H1 (cell line): ENCODE measurements at regions not wholly inside any gene's neighbourhood (a gene's known extent, or its start where the extent isn't known, plus 50 kb on each side); places are given as distances from the start of the nearest gene placed in this dataset.

Experiments used
- CTCF ChIA-PET: fragments of 300-600 bp; sonication (Branson Sonifier 250); formaldehyde crosslinking; loops from one replicate; lab custom pipeline; 2021; ENCODE audit not compliant: partially characterized antibody; lab: Charles Lee
- POLR2A ChIA-PET: fragments of 300-600 bp; sonication (Branson Sonifier 250); formaldehyde crosslinking; loops from one replicate; lab custom pipeline; 2021; ENCODE audit warnings: inconsistent platforms; ENCODE audit not compliant: partially characterized antibody; lab: Charles Lee
- DNase-seq, 2 experiments: peaks; one replicate each; pipeline versions ENCODE4 v3.0.0 to v3.0.0-alpha.2; 2010 to 2022; ENCODE audit warnings: low spot score in 2 of 2, low read depth in 1 of 2, mixed read lengths in 1 of 2
- FAIRE-seq: peaks from 2 replicates; lab custom pipeline; 2011; peaks lifted over from hg19 to GRCh38; lab: Jason Lieb, UNC
- H2AFZ ChIP-seq: 2 replicates; pipeline ENCODE4 v1.8.1; 2012; ENCODE audit warnings: low read length, inconsistent platforms
- H2AK5ac ChIP-seq: 2 replicates; pipeline ENCODE4 v1.6.1; 2013; ENCODE audit warnings: low read depth, low read length
- H2BK120ac ChIP-seq: replicated peaks from 2 replicates; pipeline ENCODE3; 2013; ENCODE audit warnings: low read depth, low read length, inconsistent platforms
- H2BK12ac ChIP-seq: 2 replicates; pipeline ENCODE4 v1.6.1; 2013; ENCODE audit warnings: low read depth, low read length
- H2BK15ac ChIP-seq: 2 replicates; pipeline ENCODE4 v1.6.1; 2013; ENCODE audit warnings: low read length
- H2BK20ac ChIP-seq: 2 replicates; pipeline ENCODE4 v1.6.1; 2013; ENCODE audit warnings: low read length
- H2BK5ac ChIP-seq: 2 replicates; pipeline ENCODE4 v1.6.1; 2013; ENCODE audit warnings: low read depth, low read length
- H3K14ac ChIP-seq: 2 replicates; pipeline ENCODE4 v1.6.1; 2013; ENCODE audit warnings: inconsistent platforms; ENCODE audit not compliant: insufficient read length
- H3K18ac ChIP-seq: 2 replicates; pipeline ENCODE4 v1.6.1; 2013; ENCODE audit warnings: low read length; ENCODE audit errors: extremely low read depth
- H3K23ac ChIP-seq: 2 replicates; pipeline ENCODE4 v1.6.1; 2013; ENCODE audit warnings: inconsistent platforms; ENCODE audit not compliant: insufficient read length
- H3K23me2 ChIP-seq: 2 replicates; pipeline ENCODE4 v1.6.1; 2013; ENCODE audit warnings: low read depth, low read length
- H3K27ac ChIP-seq: 2 replicates; pipeline ENCODE4 v1.6.1; 2011; ENCODE audit warnings: low read depth, low read length, inconsistent platforms
- H3K27me3 ChIP-seq, 4 experiments: replicated peaks in 1 of 4; 1 replicate in 1 of 4; 2 replicates in 3 of 4; pipeline versions ENCODE4 v1.6.1 to v1.8.1; 2011 to 2013; ENCODE audit warnings: low read length in 3 of 4, mild to moderate bottlenecking in 3 of 4, inconsistent platforms in 2 of 4, mixed read lengths in 2 of 4, moderate library complexity in 1 of 4; ENCODE audit not compliant: control insufficient read depth in 3 of 4, insufficient read depth in 3 of 4; ENCODE audit errors: extremely low read depth in 1 of 4
- H3K36me3 ChIP-seq, 4 experiments: 2 replicates each; pipeline versions ENCODE4 v1.6.1 to v1.8.1; 2011 to 2013; ENCODE audit warnings: mild to moderate bottlenecking in 4 of 4, low read length in 3 of 4, moderate library complexity in 2 of 4, control low read depth in 1 of 4, inconsistent platforms in 1 of 4; ENCODE audit not compliant: insufficient read depth in 4 of 4, control insufficient read depth in 2 of 4
- H3K4ac ChIP-seq: replicated peaks from 2 replicates; pipeline ENCODE3; 2013; ENCODE audit warnings: low read length, low read depth, mixed read lengths, inconsistent platforms; ENCODE audit not compliant: insufficient read length
- H3K4me1 ChIP-seq, 4 experiments: replicated peaks in 1 of 4; 1 replicate in 1 of 4; 2 replicates in 3 of 4; pipeline versions ENCODE4 v1.6.1 to v1.8.1; 2011 to 2013; ENCODE audit warnings: low read length in 3 of 4, inconsistent platforms in 2 of 4, mixed read lengths in 1 of 4; ENCODE audit not compliant: insufficient read depth in 4 of 4, control insufficient read depth in 3 of 4
- H3K4me2 ChIP-seq, 2 experiments: 2 replicates each; pipeline versions ENCODE4 v1.6.1 to v1.8.1; 2011 to 2013; ENCODE audit warnings: low read depth in 2 of 2, low read length in 2 of 2, control low read depth in 1 of 2, inconsistent platforms in 1 of 2, mild to moderate bottlenecking in 1 of 2; ENCODE audit not compliant: insufficient read depth in 1 of 2
- H3K4me3 ChIP-seq, 4 experiments: fragments of 200-600, 300-600 bp in 1 of 4; sonication (generic), shearing (Covaris generic), sonication (Bioruptor Twin) in 1 of 4; 2 replicates each; pipeline versions ENCODE4 v1.5.1 to v1.8.1; 2011 to 2016; ENCODE audit warnings: low read length in 4 of 4, low read depth in 3 of 4, control low read depth in 2 of 4, inconsistent platforms in 2 of 4, mild to moderate bottlenecking in 2 of 4, mixed read lengths in 1 of 4, moderate library complexity in 1 of 4; ENCODE audit not compliant: insufficient read depth in 2 of 4; ENCODE audit errors: extremely low read depth in 1 of 4
- H3K56ac ChIP-seq: replicated peaks from 2 replicates; pipeline ENCODE3; 2013; ENCODE audit warnings: low read depth, mild to moderate bottlenecking, mixed read lengths, low read length, inconsistent platforms; ENCODE audit not compliant: insufficient read length
- H3K79me1 ChIP-seq: 2 replicates; pipeline ENCODE4 v1.6.1; 2013; ENCODE audit warnings: low read depth, low read length, control low read depth
- H3K79me2 ChIP-seq, 2 experiments: 2 replicates each; pipeline versions ENCODE4 v1.6.1 to v1.8.1; 2012 to 2013; ENCODE audit warnings: low read length in 2 of 2, mild to moderate bottlenecking in 2 of 2, inconsistent platforms in 1 of 2; ENCODE audit not compliant: insufficient read depth in 2 of 2, control insufficient read depth in 1 of 2
- H3K9ac ChIP-seq, 4 experiments: replicated peaks in 1 of 4; 1 replicate in 1 of 4; 2 replicates in 3 of 4; pipeline versions ENCODE4 v1.6.1 to v1.8.1; 2011 to 2013; ENCODE audit warnings: low read depth in 3 of 4, low read length in 3 of 4, control low read depth in 2 of 4, mild to moderate bottlenecking in 2 of 4, moderate library complexity in 2 of 4, inconsistent platforms in 1 of 4; ENCODE audit errors: extremely low read depth in 1 of 4
- H3K9me3 ChIP-seq, 2 experiments: 2 replicates each; pipeline versions ENCODE4 v1.6.1 to v1.8.1; 2012 to 2013; ENCODE audit warnings: mild to moderate bottlenecking in 2 of 2, moderate library complexity in 2 of 2, control low read depth in 1 of 2, inconsistent platforms in 1 of 2, low read depth in 1 of 2, low read length in 1 of 2, mixed read lengths in 1 of 2; ENCODE audit not compliant: insufficient read depth in 2 of 2
- H4K20me1 ChIP-seq, 2 experiments: replicated peaks in 1 of 2; 2 replicates each; pipeline versions ENCODE3 to v1.8.1; 2011 to 2013; ENCODE audit warnings: inconsistent platforms in 2 of 2, low read length in 2 of 2, mild to moderate bottlenecking in 1 of 2; ENCODE audit not compliant: insufficient read depth in 2 of 2, control insufficient read depth in 1 of 2
- H4K5ac ChIP-seq: 2 replicates; pipeline ENCODE4 v1.6.1; 2013; ENCODE audit warnings: low read length, low read depth, mixed read lengths, inconsistent platforms; ENCODE audit not compliant: insufficient read length
- H4K8ac ChIP-seq: 2 replicates; pipeline ENCODE4 v1.8.0; 2013; ENCODE audit warnings: mild to moderate bottlenecking, moderate library complexity, low read length, inconsistent platforms; ENCODE audit not compliant: insufficient read depth; ENCODE audit errors: extremely low read depth
- H4K91ac ChIP-seq: replicated peaks from 2 replicates; pipeline ENCODE3; 2013; ENCODE audit warnings: low read length, mixed read lengths, inconsistent platforms; ENCODE audit not compliant: insufficient read length
- ATF3 ChIP-seq: IDR thresholded peaks from 2 replicates; pipeline ENCODE4 v1.6.1; 2011; ENCODE audit warnings: low read depth, mild to moderate bottlenecking, low read length; ENCODE audit not compliant: insufficient read depth
- CBX8 ChIP-seq: fragments of 300-800, 300-1000 bp; sonication (generic); IDR thresholded peaks from 2 replicates; pipeline ENCODE4 v1.7.1; 2016; ENCODE audit warnings: low read depth, low read length, borderline replicate concordance
- CHD1 ChIP-seq: IDR thresholded peaks from 2 replicates; pipeline ENCODE4 v1.6.1; 2012; ENCODE audit warnings: low read depth, low read length, improper control_type of control experiment
- CREB1 ChIP-seq: IDR thresholded peaks from 2 replicates; pipeline ENCODE4 v1.6.1; 2012; ENCODE audit warnings: inconsistent platforms
- CTBP2 ChIP-seq: IDR thresholded peaks from 2 replicates; pipeline ENCODE4 v1.7.0; 2011; ENCODE audit warnings: borderline replicate concordance, mild to moderate bottlenecking, moderate library complexity, mixed read lengths, low read length; ENCODE audit not compliant: insufficient read depth, insufficient read length
- FOSL1 ChIP-seq: IDR thresholded peaks from 2 replicates; pipeline ENCODE4 v1.6.1; 2011; ENCODE audit warnings: mild to moderate bottlenecking, low read depth, low read length, moderate library complexity; ENCODE audit not compliant: insufficient read depth
- HDAC2 ChIP-seq, 2 experiments: fragments of 300-600 bp in 1 of 2; sonication (generic) in 1 of 2; IDR thresholded peaks; 2 replicates each; pipeline ENCODE4 v1.6.1; 2011 to 2012; ENCODE audit warnings: low read depth in 2 of 2, low read length in 2 of 2, mild to moderate bottlenecking in 2 of 2, moderate library complexity in 2 of 2, borderline replicate concordance in 1 of 2, inconsistent platforms in 1 of 2
- MAX ChIP-seq: IDR thresholded peaks from 2 replicates; pipeline ENCODE4 v1.6.1; 2012; ENCODE audit warnings: inconsistent platforms
- POU5F1 ChIP-seq: IDR thresholded peaks from 2 replicates; pipeline ENCODE4 v1.6.1; 2011; ENCODE audit warnings: low read depth, mild to moderate bottlenecking, low read length, moderate library complexity
- TCF12 ChIP-seq: IDR thresholded peaks from 2 replicates; pipeline ENCODE4 v1.6.1; 2011; ENCODE audit warnings: low read depth, mild to moderate bottlenecking, low read length

DNA sequence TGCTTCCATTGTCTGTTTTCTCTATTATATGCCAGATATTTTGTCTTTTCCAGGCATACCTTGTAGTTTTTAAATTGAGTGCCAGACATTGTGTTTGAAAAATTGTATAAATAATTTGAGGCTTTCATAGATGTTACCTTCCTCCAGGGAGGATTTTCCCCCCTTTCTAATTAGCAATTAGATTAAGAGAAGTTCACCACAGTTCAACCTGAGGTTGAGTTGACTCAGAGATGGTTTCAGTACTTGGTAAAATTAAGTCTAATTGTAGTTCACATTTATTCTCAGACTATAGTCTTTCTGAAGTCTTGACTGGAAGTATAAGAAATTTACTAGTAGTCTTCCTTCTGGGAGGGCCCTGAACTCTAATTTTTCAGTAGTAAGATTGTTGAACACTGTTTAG lies 104.1 kb upstream of the SCEL start:
- no peak for DNase-seq
- H2BK5ac ChIP-seq: no peak overlapping the region
- H3K14ac ChIP-seq: no peak overlapping the region
- H3K27ac ChIP-seq: no peak overlapping the region
- TF ChIP-seq TCF12 (no peak), MAX (no peak), ATF3 (no peak), CHD1 (no peak), CTBP2 (no peak), HDAC2 (IDR thresholded peaks at IDR 0.05; ENCODE audit: borderline replicate concordance in 1 of 2, low read depth in 2 of 2, low read length in 2 of 2) (no peak), POU5F1 (no peak), CBX8 (no peak), FOSL1 (no peak), CREB1 (no peak)
- no peak overlapping the region for H3K4ac ChIP-seq
- no peak overlapping the region for H2BK120ac ChIP-seq
- H4K20me1 ChIP-seq: no peaks in the 10 kb centered on the region
- H3K18ac ChIP-seq: no peak overlapping the region
- H3K23ac ChIP-seq: no peak overlapping the region
- CTCF ChIA-PET: no interaction called here
- no peaks in the 10 kb centered on the region for H3K4me1 ChIP-seq
- H3K23me2 ChIP-seq: no peaks in the 10 kb centered on the region
- no peak overlapping the region for H2BK12ac ChIP-seq
- H3K79me2 ChIP-seq: no peaks in the 10 kb centered on the region
- FAIRE-seq: no peak
- H3K56ac ChIP-seq: no peak overlapping the region
- no peak overlapping the region for H2AK5ac ChIP-seq
- H4K8ac ChIP-seq: no peak overlapping the region
- no peaks in the 10 kb centered on the region for H3K36me3 ChIP-seq
- H3K9me3 ChIP-seq: no peaks in the 10 kb centered on the region
- no peak overlapping the region for H3K9ac ChIP-seq
- no peaks in the 10 kb centered on the region for H3K79me1 ChIP-seq
- H2AFZ ChIP-seq: no peak overlapping the region
- no peak overlapping the region for H3K4me3 ChIP-seq
- H2BK15ac ChIP-seq: no peak overlapping the region
- no peak overlapping the region for H2BK20ac ChIP-seq
- H4K5ac ChIP-seq: no peak overlapping the region
- no peaks in the 10 kb centered on the region for H3K27me3 ChIP-seq
- POLR2A ChIA-PET: no interaction called here
- H4K91ac ChIP-seq: no peak overlapping the region
- no peak overlapping the region for H3K4me2 ChIP-seq
